ENCODE measurements at regions not wholly inside any gene's neighbourhood (a gene's known extent, or its start where the extent isn't known, plus 50 kb on each side); places are given as distances from the start of the nearest gene placed in this dataset.

DNA sequence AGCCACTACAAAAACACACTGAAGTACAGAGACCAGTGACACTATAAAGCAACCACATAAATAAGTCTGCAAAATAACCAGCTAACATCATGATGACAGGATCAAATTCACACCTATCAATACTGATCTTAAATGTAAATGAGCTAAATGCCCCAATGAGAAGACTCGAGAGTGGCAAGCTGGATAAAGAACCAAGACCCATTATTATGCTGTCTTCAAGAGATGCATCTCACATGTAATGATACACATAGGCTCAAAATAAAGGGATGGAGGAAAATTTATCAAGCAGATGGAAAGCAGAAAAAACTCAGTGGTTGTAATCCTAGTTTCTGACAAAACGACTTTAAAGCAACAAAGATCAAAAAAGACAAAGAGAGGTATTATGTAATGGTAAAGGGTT, 138.1 kb upstream of the PLN start:
- intact Hi-C loops (cut with DNase I) = no loop called here
- no peak for DNase-seq (ENCODE audit: low spot score)
